Retina (tissue), 1 donor: ENCODE measurements at regions not wholly inside any gene's neighbourhood (a gene's known extent, or its start where the extent isn't known, plus 50 kb on each side); places are given as distances from the start of the nearest gene placed in this dataset.
"Not testable (repeated sequence)": the region's sequence is repeated elsewhere in the genome, so short reads cannot be mapped to it uniquely, and the experiment has no call there.

Experiments used
- DNase-seq: peaks from one replicate; pipeline ENCODE4 v3.0.0-alpha.2; 2016

- DNase-seq = no peak
These were observed 132.9 kb upstream of the PRDX6 start for GRCh38 chr1:173344034-173344743.

GRCh38 chr1:173347282-173347818 is 129.8 kb upstream of the PRDX6 start:
- DNase-seq = peak; percentile 52

GRCh38 chr1:173352635-173353034 is 124.5 kb upstream of the PRDX6 start:
- not testable (repeated sequence) for DNase-seq

- no peak for DNase-seq
These were observed 123.8 kb upstream of the PRDX6 start for GRCh38 chr1:173353350-173353749.

GRCh38 chr1:173354937-173355280 is 122.2 kb upstream of the PRDX6 start:
- no peak for DNase-seq

- no peak for DNase-seq
These were observed 121.7 kb upstream of the PRDX6 start for GRCh38 chr1:173355281-173356031.

- DNase-seq = no peak
These were observed 120.9 kb upstream of the PRDX6 start for GRCh38 chr1:173356191-173356762.

- DNase-seq = no peak
These were observed 116.6 kb upstream of the PRDX6 start for GRCh38 chr1:173360487-173361063.

GRCh38 chr1:173362543-173362942 is 114.6 kb upstream of the PRDX6 start:
- no peak for DNase-seq

- no peak for DNase-seq
These were observed 112.3 kb upstream of the PRDX6 start for GRCh38 chr1:173364827-173365226.

- no peak for DNase-seq
These were observed 111.8 kb upstream of the PRDX6 start for GRCh38 chr1:173365341-173365740.

GRCh38 chr1:173367136-173367535 is 110.0 kb upstream of the PRDX6 start:
- no peak for DNase-seq

- not testable (repeated sequence) for DNase-seq
These were observed 106.5 kb upstream of the PRDX6 start for GRCh38 chr1:173370586-173370985.

- not testable (repeated sequence) for DNase-seq
These were observed 101.1 kb upstream of the PRDX6 start for GRCh38 chr1:173376065-173376464.

GRCh38 chr1:173377266-173377665 is 99.9 kb upstream of the PRDX6 start:
- no peak for DNase-seq

GRCh38 chr1:173383351-173383750 is 93.8 kb upstream of the PRDX6 start:
- no peak for DNase-seq

- no peak for DNase-seq
These were observed 88.8 kb upstream of the PRDX6 start for GRCh38 chr1:173388352-173388751.

GRCh38 chr1:173392895-173393658 is 84.1 kb upstream of the PRDX6 start:
- DNase-seq = no peak

GRCh38 chr1:173393659-173394000 is 83.5 kb upstream of the PRDX6 start:
- DNase-seq = no peak

GRCh38 chr1:173394813-173395212 is 82.3 kb upstream of the PRDX6 start:
- not testable (repeated sequence) for DNase-seq

GRCh38 chr1:173395762-173396161 is 81.4 kb upstream of the PRDX6 start:
- no peak for DNase-seq

- DNase-seq = no peak
These were observed 76.6 kb upstream of the PRDX6 start for GRCh38 chr1:173400387-173400995.
